ENCODE measurements at regions not wholly inside any gene's neighbourhood (a gene's known extent, or its start where the extent isn't known, plus 50 kb on each side); places are given as distances from the start of the nearest gene placed in this dataset.
"Not testable (repeated sequence)": the region's sequence is repeated elsewhere in the genome, so short reads cannot be mapped to it uniquely, and the experiment has no call there.

DNA sequence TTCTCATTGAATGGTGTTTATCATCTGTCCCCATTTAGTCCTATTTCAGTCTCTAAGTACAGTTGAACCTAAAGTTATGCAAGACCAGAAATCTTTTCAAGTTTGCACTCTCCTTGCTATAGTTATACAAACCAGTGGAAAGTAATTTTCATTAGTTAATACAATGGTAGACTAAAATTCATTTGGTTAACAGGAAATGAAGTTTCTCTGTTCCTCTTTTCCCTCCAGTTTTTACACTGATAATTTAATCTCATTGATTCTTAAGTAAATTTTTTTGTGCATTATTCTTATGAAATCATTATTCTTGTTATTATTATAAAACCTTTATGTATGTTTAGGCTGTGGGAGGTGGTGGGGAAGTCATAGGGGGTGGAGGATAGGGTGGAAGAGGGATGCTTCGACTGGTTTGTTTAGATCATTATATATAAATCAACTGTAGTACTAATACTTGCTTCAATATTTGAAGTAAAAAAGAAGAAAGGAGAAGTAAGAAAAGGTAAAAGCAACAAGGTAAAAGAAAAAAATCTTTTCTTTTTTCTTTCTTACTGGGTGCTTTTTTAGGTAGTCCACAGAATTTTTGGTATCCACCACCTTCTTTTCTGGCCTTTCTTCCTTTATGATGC lies 104.1 kb downstream of the GPR85 start:
- no peak for DNase-seq (ENCODE audit: low read depth in 1 of 2, low spot score in 1 of 2)

DNA sequence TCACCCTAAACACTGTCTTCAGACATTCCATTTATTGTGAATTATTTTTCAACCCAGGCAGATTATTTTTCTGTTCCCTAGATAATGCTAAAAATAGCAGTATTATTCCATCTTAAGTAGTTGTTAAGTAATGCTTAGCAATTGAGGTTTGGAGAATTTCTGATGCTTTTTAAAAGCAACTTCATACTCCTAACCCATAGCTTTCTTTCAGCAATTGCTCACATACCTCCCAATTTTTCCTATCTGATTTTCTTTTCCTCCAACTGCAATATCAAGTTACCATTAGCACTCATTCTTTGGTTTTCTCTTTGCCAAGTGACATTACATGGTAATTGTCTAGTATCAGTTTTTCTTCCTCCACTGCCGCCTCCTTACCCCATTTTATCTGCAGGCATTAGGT lies 104.7 kb downstream of the GPR85 start:
- no peak for DNase-seq (ENCODE audit: low read depth in 1 of 2, low spot score in 1 of 2)

- not testable (repeated sequence) for DNase-seq (ENCODE audit: low read depth in 1 of 2, low spot score in 1 of 2)
These were observed 107.6 kb downstream of the GPR85 start for GRCh38 chr7:112979055-112979454.

DNA sequence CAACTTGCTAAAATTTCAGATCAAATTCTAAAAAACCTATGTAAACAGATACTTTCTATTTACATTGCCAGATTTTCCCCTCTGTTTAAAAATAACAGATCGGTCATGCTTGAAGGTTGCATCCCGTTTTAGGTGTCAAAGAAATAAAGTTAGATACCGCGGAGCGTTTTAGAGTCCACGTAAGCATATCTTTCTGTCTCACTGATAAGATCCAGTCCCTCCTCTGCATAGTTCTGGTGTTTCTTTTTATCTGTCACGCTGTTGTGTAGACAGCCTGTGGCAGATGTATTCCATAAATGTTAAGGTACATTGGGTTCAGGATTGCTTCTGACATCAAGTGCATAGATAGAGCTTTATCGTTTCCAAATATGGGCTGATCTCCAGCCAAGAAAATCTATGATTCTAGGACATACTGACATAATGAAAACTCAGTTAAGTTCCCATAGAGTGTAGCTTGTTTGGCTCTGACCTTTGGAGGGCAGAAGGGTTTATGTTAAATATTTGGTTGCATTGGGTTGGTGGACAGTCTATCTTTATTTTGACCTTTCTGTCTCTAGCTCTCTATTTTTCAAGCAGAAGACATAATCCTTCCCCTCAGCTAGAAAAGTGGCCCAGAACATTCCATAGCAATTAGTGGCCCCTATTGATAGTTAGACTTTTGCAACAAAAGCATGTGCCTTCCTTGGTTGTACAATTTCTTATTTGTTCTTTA lies 109.2 kb downstream of the GPR85 start:
- DNase-seq (ENCODE audit: low read depth in 1 of 2, low spot score in 1 of 2): not testable (repeated sequence)

DNA sequence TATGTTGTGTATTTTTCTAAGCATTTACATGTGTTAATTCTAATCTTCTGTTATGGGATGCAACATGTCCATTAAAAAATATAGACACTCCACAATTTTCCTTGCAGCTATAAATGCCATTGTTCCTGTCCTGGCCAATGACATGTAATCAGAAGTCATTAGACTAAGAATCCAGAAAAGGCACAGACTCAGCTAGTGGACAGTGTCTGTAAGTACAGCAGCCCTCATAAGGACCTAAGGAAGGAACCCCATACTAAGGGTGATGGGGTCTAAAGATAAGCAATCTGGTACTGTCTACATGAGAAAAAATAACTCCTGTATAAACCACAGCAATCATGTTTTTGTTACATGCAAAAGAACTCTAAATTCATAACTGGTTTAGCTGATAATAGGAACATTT lies 115.9 kb downstream of the GPR85 start:
- DNase-seq (ENCODE audit: low read depth in 1 of 2, low spot score in 1 of 2): no peak

GRCh38 chr7:112969946-112970345 lies 116.7 kb downstream of the GPR85 start:
- DNase-seq (ENCODE audit: low read depth in 1 of 2, low spot score in 1 of 2): no peak

DNA sequence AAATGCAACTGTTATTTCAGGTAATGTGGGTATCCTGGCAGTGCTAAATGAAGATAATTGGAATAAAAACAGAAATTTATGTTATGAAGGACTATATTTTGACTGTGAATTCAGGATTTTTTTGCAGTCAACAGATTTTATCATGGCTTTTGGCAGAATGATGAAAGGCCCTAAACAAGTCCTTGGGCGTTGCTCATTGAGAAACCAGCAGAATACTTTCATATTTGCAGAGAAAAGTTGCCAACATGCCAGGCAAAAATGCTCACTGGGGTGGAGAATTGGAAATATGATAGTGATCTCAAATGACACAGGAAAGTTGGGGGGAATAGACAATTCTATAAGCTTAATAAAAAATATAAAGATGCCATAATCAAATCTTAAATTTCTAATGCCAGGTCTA lies 121.1 kb downstream of the GPR85 start:
- DNase-seq (ENCODE audit: low read depth in 1 of 2, low spot score in 1 of 2): no peak

DNA sequence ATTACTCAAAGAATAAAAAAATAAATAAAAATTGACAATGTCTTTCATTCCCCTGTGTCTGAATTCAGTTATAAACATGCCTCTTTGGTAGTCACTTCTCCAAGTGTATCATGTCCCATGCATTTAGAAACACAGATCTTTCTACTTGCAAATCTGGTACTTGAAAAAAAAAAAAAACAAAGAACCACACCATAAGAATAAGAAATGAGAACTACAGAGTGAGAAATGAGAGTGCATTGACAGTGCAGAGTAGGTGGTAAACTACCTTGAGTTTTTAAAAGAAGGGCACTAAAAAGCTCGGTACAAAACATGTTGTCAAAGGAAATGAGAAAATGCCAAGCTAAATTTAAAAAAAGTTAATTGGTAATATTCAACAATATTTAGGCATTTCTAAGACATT lies 123.0 kb downstream of the GPR85 start:
- DNase-seq (ENCODE audit: low read depth in 1 of 2, low spot score in 1 of 2): no peak

- no peak for DNase-seq (ENCODE audit: low read depth in 1 of 2, low spot score in 1 of 2)
These were observed 123.8 kb downstream of the GPR85 start for GRCh38 chr7:112962815-112963214.

DNA sequence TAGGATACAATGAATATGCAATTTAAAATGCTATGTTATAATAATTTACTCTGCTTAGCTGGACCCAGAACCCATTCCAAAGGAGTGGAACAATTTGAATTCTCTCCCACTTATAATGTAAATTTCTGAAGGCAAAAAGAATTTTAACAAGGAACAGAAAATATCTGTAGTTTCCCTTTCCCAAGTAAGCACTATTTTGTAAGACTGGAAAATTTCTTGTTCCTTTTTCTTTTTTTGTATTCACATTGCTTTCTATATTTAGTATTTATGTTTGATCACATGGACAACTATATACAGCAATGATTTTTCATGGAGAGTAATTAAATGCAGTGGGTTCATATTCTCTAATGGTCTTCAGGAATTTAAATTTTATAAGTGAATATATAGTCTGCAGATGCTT lies 127.4 kb downstream of the GPR85 start:
- DNase-seq (ENCODE audit: low read depth in 1 of 2, low spot score in 1 of 2): no peak

DNA sequence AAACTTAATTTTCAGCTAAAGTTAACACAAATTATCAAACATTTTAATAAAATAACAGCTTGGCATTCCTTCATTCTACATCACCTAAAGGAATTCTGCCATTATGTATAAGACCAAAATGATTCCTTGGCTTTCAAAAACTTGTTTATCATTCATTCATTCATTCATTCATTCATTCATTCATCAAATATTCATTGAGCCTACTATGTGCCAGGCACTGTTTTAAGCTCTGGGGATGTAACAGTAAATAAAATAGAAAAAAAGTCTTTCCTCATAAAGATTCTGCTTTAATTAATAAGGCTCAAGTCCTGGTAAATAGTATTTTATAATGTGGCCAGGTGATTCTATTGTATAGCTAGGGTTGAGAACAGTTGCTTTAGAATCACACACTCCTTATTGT lies 127.9 kb downstream of the GPR85 start:
- no peak for DNase-seq (ENCODE audit: low read depth in 1 of 2, low spot score in 1 of 2)

GRCh38 chr7:112957901-112958300 lies 128.7 kb downstream of the GPR85 start:
- DNase-seq (ENCODE audit: low read depth in 1 of 2, low spot score in 1 of 2): no peak

- not testable (repeated sequence) for DNase-seq (ENCODE audit: low read depth in 1 of 2, low spot score in 1 of 2)
These were observed 133.6 kb downstream of the GPR85 start for GRCh38 chr7:112953031-112953430.

- no peak for DNase-seq (ENCODE audit: low read depth in 1 of 2, low spot score in 1 of 2)
These were observed 135.6 kb downstream of the GPR85 start for GRCh38 chr7:112951070-112951469.

DNA sequence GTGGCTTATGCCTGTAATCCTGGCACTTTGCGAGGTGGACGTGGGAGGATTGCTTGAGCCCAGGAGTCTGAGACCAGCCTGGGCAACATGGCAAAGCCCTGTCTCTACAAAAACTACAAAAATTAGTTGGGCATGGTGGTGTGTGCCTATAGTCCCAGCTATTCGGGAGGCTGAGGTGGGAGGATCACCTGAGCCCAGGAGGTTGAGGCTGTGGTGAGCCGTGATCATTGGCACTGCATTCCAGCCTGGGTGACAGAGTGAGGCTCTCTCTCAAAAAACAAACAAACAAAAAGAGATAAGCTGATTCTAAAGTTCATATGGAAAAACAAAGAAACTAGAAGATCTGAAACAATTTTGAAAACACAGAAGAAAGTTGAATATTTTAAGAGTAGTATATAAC lies 136.9 kb downstream of the GPR85 start:
- not testable (repeated sequence) for DNase-seq (ENCODE audit: low read depth in 1 of 2, low spot score in 1 of 2)

DNA sequence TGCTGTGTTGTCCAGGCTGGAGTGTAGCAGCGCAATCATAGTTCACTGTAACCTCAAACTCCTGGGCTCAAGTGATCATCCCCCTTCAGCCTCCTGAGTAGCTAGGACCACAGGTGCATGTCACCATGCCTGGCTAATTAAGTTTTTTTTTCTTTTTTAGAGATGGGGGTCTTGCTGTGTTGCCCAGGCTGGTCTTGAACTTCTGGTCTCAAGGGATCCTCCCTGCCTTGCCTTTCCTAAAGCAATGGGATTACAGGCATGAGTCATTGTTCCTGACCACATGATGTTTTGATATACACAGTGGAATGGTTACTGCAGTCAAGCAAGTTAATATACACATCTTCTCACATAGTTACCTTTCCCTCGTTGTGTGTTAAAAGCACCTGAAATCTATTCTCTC lies 140.3 kb downstream of the GPR85 start:
- DNase-seq (ENCODE audit: low read depth in 1 of 2, low spot score in 1 of 2): no peak

GRCh38 chr7:112945046-112945445 lies 141.6 kb downstream of the GPR85 start:
- no peak for DNase-seq (ENCODE audit: low read depth in 1 of 2, low spot score in 1 of 2)

DNA sequence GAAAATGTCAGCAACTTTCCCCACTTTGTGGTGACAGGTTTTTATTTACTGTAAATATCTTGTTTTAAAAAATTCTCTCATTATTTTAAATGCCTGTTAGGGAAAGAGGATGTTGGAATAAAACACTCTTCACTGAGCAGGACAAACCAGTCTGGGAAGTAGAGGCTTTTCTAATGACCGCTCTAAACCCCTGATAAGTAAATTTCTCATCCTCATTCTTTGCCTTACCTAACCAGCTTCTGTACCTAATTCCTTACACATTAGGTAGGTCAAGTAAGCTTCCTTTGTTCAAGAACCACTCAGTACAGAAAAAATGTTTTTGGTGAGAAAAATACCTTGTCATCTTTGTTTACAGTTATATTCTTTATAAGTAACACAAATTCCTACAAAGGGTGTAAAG lies 143.6 kb downstream of the GPR85 start:
- no peak for DNase-seq (ENCODE audit: low read depth in 1 of 2, low spot score in 1 of 2)

- not testable (repeated sequence) for DNase-seq (ENCODE audit: low read depth in 1 of 2, low spot score in 1 of 2)
These were observed 144.5 kb downstream of the GPR85 start for GRCh38 chr7:112942125-112942524.

DNA sequence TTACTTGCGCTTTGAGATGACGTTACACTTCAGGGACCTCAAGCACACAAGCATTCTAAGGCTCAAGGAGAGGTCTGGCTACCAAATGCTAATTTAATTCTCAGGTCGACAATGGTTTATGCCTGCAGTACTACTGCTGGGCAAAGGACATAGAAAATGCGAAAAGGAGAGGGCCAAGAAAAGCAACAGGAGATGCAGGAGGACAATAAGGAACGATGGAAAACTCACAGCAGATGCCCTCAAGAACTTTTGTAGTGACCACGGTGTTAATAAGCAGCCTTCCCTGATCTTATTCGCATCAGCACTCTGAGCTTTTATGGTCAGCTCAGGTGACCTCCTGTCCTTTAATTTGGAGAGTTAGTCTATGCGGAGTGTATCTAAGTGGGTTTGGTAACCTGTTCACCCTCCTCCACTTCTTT lies 146.3 kb downstream of the GPR85 start:
- DNase-seq (ENCODE audit: low read depth in 1 of 2, low spot score in 1 of 2): no peak

GRCh38 chr7:112939574-112940313 lies 146.9 kb downstream of the GPR85 start:
- DNase-seq (ENCODE audit: low read depth in 1 of 2, low spot score in 1 of 2): peak; percentile 97 to 99

GRCh38 chr7:112938863-112939573 lies 147.6 kb downstream of the GPR85 start:
- DNase-seq (ENCODE audit: low read depth in 1 of 2, low spot score in 1 of 2): peak in 1 of 2 donors; percentile 3

Data from activated CD4-positive, alpha-beta T cell treated with anti-CD3 and anti-CD28 coated beads, Interleukin-2, amount 50 U/mL, for 24 hours (primary cell).